PC-9 (cell line): ENCODE measurements at regions not wholly inside any gene's neighbourhood (a gene's known extent, or its start where the extent isn't known, plus 50 kb on each side); places are given as distances from the start of the nearest gene placed in this dataset. TPM values are rescaled to one million over a fixed set of nuclear protein-coding genes. Genes with fewer than 3 reads are reported as not detected.
"Not testable (repeated sequence)": the region's sequence is repeated elsewhere in the genome, so short reads cannot be mapped to it uniquely, and the experiment has no call there.

ENCODE experiments used
- BruUV-seq: library from RNA; stranded (reverse); fragments of 400-500 nt; replicated peaks from 2 replicates; lab custom pipeline; 2021; lab: Mats Ljungman, UMichigan
- CTCF ChIA-PET: fragments of 300-600 bp; sonication (Branson Sonifier 250); formaldehyde crosslinking; loops from one replicate; lab custom pipeline; 2022; ENCODE audit warnings: antibody characterized with exemption; lab: Charles Lee
- POLR2A ChIA-PET: fragments of 300-600 bp; sonication (Branson Sonifier 250); formaldehyde crosslinking; loops from one replicate; lab custom pipeline; 2022; ENCODE audit warnings: antibody characterized with exemption; ENCODE audit not compliant: unreplicated experiment; lab: Charles Lee
- DNase-seq, 2 experiments: peaks; one replicate each; pipeline versions ENCODE4 v3.0.0 to v3.0.0-alpha.2; 2015 to 2022; ENCODE audit warnings: mixed read lengths in 1 of 2
- H2AFZ ChIP-seq: fragments of 200-600 bp; sonication (generic); 2 replicates; pipeline ENCODE4 v1.8.1; 2017; ENCODE audit warnings: antibody characterized with exemption
- H3F3A ChIP-seq: fragments of 200-600 bp; sonication (generic); 2 replicates; pipeline ENCODE4 v1.8.1; 2017; ENCODE audit warnings: antibody characterized with exemption, mild to moderate bottlenecking, low read depth; ENCODE audit not compliant: insufficient read depth
- H3K27ac ChIP-seq: fragments of 200-600 bp; sonication (generic); 2 replicates; pipeline ENCODE4 v1.6.1; 2016; ENCODE audit warnings: mixed run types
- H3K27me3 ChIP-seq: fragments of 200-600 bp; sonication (generic); 2 replicates; pipeline ENCODE4 v1.6.1; 2016; ENCODE audit warnings: low read depth, mixed run types; ENCODE audit not compliant: insufficient read depth
- H3K36me3 ChIP-seq: fragments of 200-600 bp; sonication (generic); 2 replicates; pipeline ENCODE4 v1.6.1; 2016; ENCODE audit warnings: low read depth, mixed run types
- H3K4me1 ChIP-seq: fragments of 200-600 bp; sonication (generic); replicated peaks from 2 replicates; pipeline ENCODE4 v1.6.1; 2016; ENCODE audit warnings: mixed run types; ENCODE audit not compliant: insufficient read depth
- H3K4me2 ChIP-seq: fragments of 200-600 bp; sonication (generic); 2 replicates; pipeline ENCODE4 v1.6.1; 2017; ENCODE audit warnings: mixed run types
- H3K4me3 ChIP-seq: fragments of 200-600 bp; sonication (generic); 2 replicates; pipeline ENCODE4 v1.6.1; 2016; ENCODE audit warnings: mixed run types
- H3K79me2 ChIP-seq: fragments of 200-600 bp; sonication (generic); 2 replicates; pipeline ENCODE4 v1.6.1; 2017; ENCODE audit warnings: low read depth, mixed run types
- H3K9me2 ChIP-seq: fragments of 200-600 bp; sonication (generic); 2 replicates; pipeline ENCODE4 v1.8.1; 2017; ENCODE audit warnings: mild to moderate bottlenecking; ENCODE audit not compliant: insufficient read depth
- H3K9me3 ChIP-seq: fragments of 200-600 bp; sonication (generic); 2 replicates; pipeline ENCODE4 v1.8.1; 2016; ENCODE audit warnings: low read depth; ENCODE audit not compliant: insufficient read depth
- H4K20me1 ChIP-seq: fragments of 200-600 bp; sonication (generic); 2 replicates; pipeline ENCODE4 v1.8.1; 2017; ENCODE audit not compliant: insufficient read depth
- intact Hi-C: fragments of 100-400 bp; cut with micrococcal nuclease; formaldehyde crosslinking; loops from one replicate; pipeline ENCODE4 v1.10.0; 2022; ENCODE audit not compliant: unreplicated experiment
- microRNA-seq: library from miRNA; unstranded; fragments of <30 nt; microRNA quantifications from one replicate; pipeline ENCODE4 v1.2.0, GENCODE V29; 2021; ENCODE audit warnings: borderline number of aligned reads, borderline replicate concordance

- H3K36me3 ChIP-seq, H3K27ac ChIP-seq, H4K20me1 ChIP-seq, H3K4me2 ChIP-seq, BruUV-seq, H3K27me3 ChIP-seq, CTCF ChIA-PET, intact Hi-C loops, POLR2A ChIA-PET, H3F3A ChIP-seq, H2AFZ ChIP-seq, DNase-seq, H3K4me1 ChIP-seq, H3K4me3 ChIP-seq, H3K9me2 ChIP-seq, H3K9me3 ChIP-seq: not testable (repeated sequence)
- peaks cover 48% of the 10 kb centered on the region for H3K79me2 ChIP-seq
These were observed 54.7 kb upstream of the PDPR start for GRCh38 chr16:70059429-70059828.

GRCh38 chr16:70060521-70061027 lies 53.6 kb upstream of the PDPR start:
- H4K20me1 ChIP-seq, H3K9me3 ChIP-seq, H3K4me1 ChIP-seq, CTCF ChIA-PET, H2AFZ ChIP-seq, H3F3A ChIP-seq, H3K27me3 ChIP-seq, H3K9me2 ChIP-seq, H3K36me3 ChIP-seq, intact Hi-C loops, POLR2A ChIA-PET, H3K4me2 ChIP-seq, BruUV-seq, DNase-seq, H3K27ac ChIP-seq, H3K4me3 ChIP-seq: not testable (repeated sequence)
- H3K79me2 ChIP-seq: peaks cover 51% of the 10 kb centered on the region

GRCh38 chr16:70061671-70062218 lies 52.4 kb upstream of the PDPR start:
- DNase-seq, H3K9me3 ChIP-seq, H3K4me3 ChIP-seq, H3K36me3 ChIP-seq, BruUV-seq, intact Hi-C loops, H3K4me1 ChIP-seq, POLR2A ChIA-PET, CTCF ChIA-PET, H2AFZ ChIP-seq, H4K20me1 ChIP-seq, H3K4me2 ChIP-seq, H3K27ac ChIP-seq, H3K9me2 ChIP-seq, H3F3A ChIP-seq, H3K27me3 ChIP-seq: not testable (repeated sequence)
- peaks cover 48% of the 10 kb centered on the region for H3K79me2 ChIP-seq

- CTCF ChIA-PET, H3K4me2 ChIP-seq, H3K27ac ChIP-seq, H3K27me3 ChIP-seq, H3K9me3 ChIP-seq, H4K20me1 ChIP-seq, H3K9me2 ChIP-seq, DNase-seq, POLR2A ChIA-PET, BruUV-seq, intact Hi-C loops, H3F3A ChIP-seq, H3K36me3 ChIP-seq, H2AFZ ChIP-seq, H3K4me1 ChIP-seq, H3K4me3 ChIP-seq: not testable (repeated sequence)
- peaks cover 48% of the 10 kb centered on the region for H3K79me2 ChIP-seq
These were observed 51.2 kb upstream of the PDPR start for GRCh38 chr16:70062947-70063346.

Small RNA genes in the stretch of these regions (microRNA-seq; reads per million reads assigned to microRNA genes)
- gene MIR1972-2: not detected
